Neural crest cell (in vitro differentiated cells): ENCODE measurements at regions not wholly inside any gene's neighbourhood (a gene's known extent, or its start where the extent isn't known, plus 50 kb on each side); places are given as distances from the start of the nearest gene placed in this dataset.
A peak's percentile ranks its signal among the peaks of the same experiment; 100 is the strongest.

Experiments
- DNase-seq: peaks from one replicate; pipeline ENCODE4 v3.0.0; 2021; ENCODE audit warnings: low read depth, mixed read lengths, low spot score
- H3K27ac Mint-ChIP-seq: one replicate; pipeline ENCODE4 v1.8.0; 2021; ENCODE audit warnings: mild to moderate bottlenecking, mixed read lengths; ENCODE audit not compliant: unreplicated experiment
- H3K27me3 Mint-ChIP-seq: 2 replicates; pipeline ENCODE4 v1.8.0; 2021; ENCODE audit warnings: low read depth, mild to moderate bottlenecking, mixed read lengths
- H3K36me3 Mint-ChIP-seq: 2 replicates; pipeline ENCODE4 v1.8.0; 2021; ENCODE audit warnings: low read depth, mild to moderate bottlenecking, mixed read lengths
- H3K4me1 Mint-ChIP-seq: 2 replicates; pipeline ENCODE4 v1.8.0; 2021; ENCODE audit warnings: mixed read lengths
- H3K4me3 Mint-ChIP-seq: one replicate; pipeline ENCODE4 v1.8.0; 2021; ENCODE audit warnings: mild to moderate bottlenecking, mixed read lengths
- H3K9me3 Mint-ChIP-seq: 2 replicates; pipeline ENCODE4 v1.8.0; 2021; ENCODE audit warnings: mixed read lengths
- CTCF ChIP-seq: fragments of 200-600 bp; sonication (generic); conservative IDR thresholded peaks from 2 replicates; pipeline ENCODE4 v1.5.0; 2021; ENCODE audit warnings: antibody characterized with exemption, mild to moderate bottlenecking

DNA sequence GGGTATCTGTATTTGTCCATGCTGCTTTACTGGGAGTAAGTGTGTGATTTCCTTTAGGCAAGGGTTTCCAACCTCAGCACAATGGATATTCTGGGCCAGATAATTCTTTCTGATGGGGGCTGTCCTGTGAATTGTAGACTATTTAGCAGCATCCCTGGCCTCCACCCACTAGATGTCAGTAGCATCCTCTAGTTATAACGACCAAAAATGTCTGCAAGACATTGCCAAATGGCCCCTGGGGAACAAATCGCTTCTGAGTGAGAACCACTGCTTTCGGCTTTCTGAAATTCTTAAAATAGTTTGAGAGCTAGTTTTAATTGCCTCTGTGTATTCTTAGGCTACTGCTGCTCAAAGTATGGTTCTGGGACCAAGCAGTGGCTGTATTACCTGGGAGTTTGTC is 81.2 kb upstream of the GPM6B start:
- Mint-ChIP-seq H3K27ac (no peak overlapping the region), H3K4me3 (no peak overlapping the region), H3K27me3 (no peaks in the 10 kb centered on the region), H3K4me1 (peaks cover 14% of the 10 kb centered on the region), H3K9me3 (peaks cover 13% of the 10 kb centered on the region), H3K36me3 (peaks cover 9% of the 10 kb centered on the region)
- TF ChIP-seq CTCF: peak; percentile 35
- DNase-seq: no peak

DNA sequence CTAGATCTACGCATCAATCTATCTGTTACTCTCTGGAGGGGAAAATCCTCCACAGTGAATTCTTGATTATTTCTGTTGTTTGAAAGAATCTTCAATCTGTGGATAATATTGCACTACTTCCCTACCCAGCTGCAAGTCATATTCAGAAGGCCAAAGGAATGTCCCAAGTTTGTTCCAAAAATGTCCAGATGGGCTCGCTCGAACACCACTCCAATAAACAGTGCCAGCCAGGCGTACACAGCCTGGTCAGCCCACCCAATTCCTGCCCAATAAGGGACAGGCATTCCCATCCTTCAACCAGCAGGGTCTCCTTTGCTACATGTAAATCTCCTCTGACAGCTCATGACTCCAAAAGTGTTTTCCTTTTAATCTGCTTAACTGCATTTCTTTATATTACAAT is 80.7 kb upstream of the GPM6B start:
- Mint-ChIP-seq H3K27ac (no peak overlapping the region), H3K36me3 (peaks cover 4% of the 10 kb centered on the region), H3K9me3 (peaks cover 11% of the 10 kb centered on the region), H3K4me3 (no peak overlapping the region), H3K4me1 (peaks cover 14% of the 10 kb centered on the region), H3K27me3 (no peaks in the 10 kb centered on the region)
- no peak for DNase-seq
- no peak for TF ChIP-seq CTCF

- Mint-ChIP-seq H3K4me1 (peaks cover 35% of the 10 kb centered on the region), H3K27ac (no peak overlapping the region), H3K36me3 (peaks cover 3% of the 10 kb centered on the region), H3K27me3 (no peaks in the 10 kb centered on the region), H3K4me3 (no peak overlapping the region), H3K9me3 (peaks cover 5% of the 10 kb centered on the region)
- DNase-seq: no peak
- TF ChIP-seq CTCF: no peak
These were observed 78.1 kb upstream of the GPM6B start for GRCh38 chrX:13894888-13895565.

- Mint-ChIP-seq H3K27ac (no peak overlapping the region), H3K27me3 (no peaks in the 10 kb centered on the region), H3K9me3 (peaks cover 3% of the 10 kb centered on the region), H3K4me1 (peaks cover 40% of the 10 kb centered on the region), H3K36me3 (peaks cover 3% of the 10 kb centered on the region), H3K4me3 (no peak overlapping the region)
- DNase-seq: no peak
- TF ChIP-seq CTCF: no peak
These were observed 76.9 kb upstream of the GPM6B start for GRCh38 chrX:13893826-13894225.

DNA sequence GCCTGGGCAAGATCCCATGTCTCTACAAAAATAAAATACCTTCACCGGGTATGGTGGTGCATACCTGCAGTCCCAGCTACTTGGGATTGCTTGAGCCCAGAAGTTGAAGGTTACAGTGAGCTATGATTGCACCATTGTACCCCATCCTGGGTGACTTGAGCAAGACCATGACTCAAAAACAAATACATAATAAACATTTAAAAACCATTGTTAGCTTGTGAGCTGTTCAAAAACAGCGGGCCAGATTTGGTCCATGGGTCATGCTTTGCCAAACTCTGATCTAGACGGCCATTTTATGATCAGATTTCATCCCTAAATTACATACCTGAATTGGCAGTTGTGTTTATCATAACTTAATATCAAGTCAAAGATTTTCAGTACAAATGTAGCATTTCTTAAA is 76.0 kb upstream of the GPM6B start:
- Mint-ChIP-seq H3K9me3 (no peaks in the 10 kb centered on the region), H3K27ac (no peak overlapping the region), H3K36me3 (no peaks in the 10 kb centered on the region), H3K27me3 (no peaks in the 10 kb centered on the region), H3K4me1 (peaks cover 47% of the 10 kb centered on the region), H3K4me3 (no peak overlapping the region)
- no peak for DNase-seq
- TF ChIP-seq CTCF: no peak
